Stomach smooth muscle (tissue), 2 donors: ENCODE measurements at regions not wholly inside any gene's neighbourhood (a gene's known extent, or its start where the extent isn't known, plus 50 kb on each side); places are given as distances from the start of the nearest gene placed in this dataset.

Experiments
- H3K27ac ChIP-seq: one replicate; pipeline ENCODE4 v1.7.0; 2013; ENCODE audit warnings: mild to moderate bottlenecking, low read length, inconsistent platforms
- H3K27me3 ChIP-seq, 2 donors: one replicate each; pipeline ENCODE4 v1.7.0; 2013; ENCODE audit warnings: low read length in 2 of 2; ENCODE audit not compliant: insufficient read depth in 2 of 2, control insufficient read depth in 1 of 2
- H3K36me3 ChIP-seq, 2 donors: one replicate each; pipeline ENCODE4 v1.7.0; 2013; ENCODE audit warnings: low read length in 2 of 2; ENCODE audit not compliant: control insufficient read depth in 2 of 2, insufficient read depth in 2 of 2
- H3K4me1 ChIP-seq: one replicate; pipeline ENCODE4 v1.7.0; 2013; ENCODE audit warnings: low read length; ENCODE audit not compliant: control insufficient read depth, insufficient read depth
- H3K4me3 ChIP-seq, 2 donors: one replicate each; pipeline ENCODE4 v1.7.0; 2013; ENCODE audit warnings: low read length in 2 of 2
- H3K9ac ChIP-seq, 2 donors: one replicate each; pipeline ENCODE4 v1.7.0; 2013; ENCODE audit warnings: low read length in 2 of 2, mild to moderate bottlenecking in 1 of 2
- H3K9me3 ChIP-seq, 2 donors: one replicate each; pipeline ENCODE4 v1.7.0; 2013; ENCODE audit warnings: low read length in 2 of 2; ENCODE audit not compliant: control insufficient read depth in 2 of 2
- donor health status: healthy.
- donor health status: Pancreatic carcinoma.

DNA sequence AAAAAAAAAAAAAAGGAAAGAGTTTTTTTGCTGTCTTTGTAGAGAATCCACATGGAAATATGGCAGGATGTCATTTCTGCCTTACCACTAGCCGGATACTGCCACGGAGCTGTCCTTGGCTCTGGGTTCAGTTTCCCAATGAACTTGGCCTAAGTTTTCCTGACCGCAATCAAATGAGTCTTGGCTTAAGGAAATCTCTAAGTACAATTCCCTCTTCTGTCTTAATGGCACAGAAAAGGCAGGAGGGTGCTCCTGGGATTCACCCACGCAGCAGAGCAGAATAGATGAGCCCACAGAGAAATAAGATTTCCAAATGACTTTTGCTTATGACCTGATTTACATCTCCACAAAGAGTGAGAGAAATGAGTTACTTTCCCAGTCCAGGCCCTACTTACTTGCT, 284.0 kb upstream of the VLDLR start:
- Histone ChIP-seq H3K27ac (no peak overlapping the region), H3K36me3 (no peaks in the 10 kb centered on the region), H3K4me3 (no peak overlapping the region), H3K27me3 (no peaks in the 10 kb centered on the region), H3K9me3 (no peaks in the 10 kb centered on the region), H3K4me1 (peaks cover 11% of the 10 kb centered on the region), H3K9ac (no peak overlapping the region)

DNA sequence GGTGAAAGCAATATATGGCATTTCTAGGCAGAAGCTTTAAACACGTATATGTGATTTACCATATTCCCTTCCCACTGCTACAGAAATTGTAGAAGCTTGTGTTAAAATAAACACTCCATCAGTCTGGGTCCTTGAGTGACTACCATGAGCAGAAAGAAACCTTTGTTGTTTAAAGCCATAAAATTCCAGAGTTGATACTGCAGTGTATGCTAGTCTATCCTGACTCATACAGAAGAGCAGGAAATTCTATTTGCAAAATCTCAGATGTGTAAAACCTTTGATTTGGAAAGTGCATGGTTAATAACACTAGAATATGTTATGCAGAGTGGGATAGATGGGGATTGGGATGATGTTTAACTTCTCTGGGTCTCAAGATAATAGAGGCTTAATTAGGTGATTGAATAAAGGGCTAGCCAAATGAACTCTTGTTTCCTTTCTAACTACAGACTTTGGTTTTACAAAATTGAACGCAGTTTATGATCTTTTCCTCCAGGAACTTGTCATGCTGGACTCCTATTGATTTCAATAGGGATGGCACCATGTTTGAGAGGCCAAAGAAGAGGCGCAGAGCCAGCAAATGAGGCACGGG, 282.7 kb upstream of the VLDLR start:
- Histone ChIP-seq H3K4me3 (no peak overlapping the region), H3K36me3 (no peaks in the 10 kb centered on the region)

DNA sequence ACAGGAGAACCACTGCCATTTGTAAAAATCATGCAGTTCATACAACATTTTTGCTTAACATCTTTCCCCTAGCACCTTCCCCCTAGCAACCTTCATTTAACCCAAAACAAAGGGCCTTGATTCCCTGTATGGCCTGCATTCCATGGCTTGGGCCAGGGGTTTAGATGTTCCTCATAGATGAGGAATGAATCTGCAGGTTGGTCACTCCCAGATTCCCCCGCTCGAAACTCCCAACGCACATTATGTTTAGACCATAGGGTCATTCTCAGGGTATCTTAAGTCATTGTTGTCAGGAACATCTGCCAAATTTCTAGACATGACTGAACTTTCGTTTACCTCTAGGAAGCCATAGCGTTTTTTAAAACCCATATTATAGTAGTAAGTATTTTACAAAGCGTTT, 282.2 kb upstream of the VLDLR start:
- no peak overlapping the region for H3K27ac ChIP-seq
- no peaks in the 10 kb centered on the region for H3K36me3 ChIP-seq
- no peak overlapping the region for H3K9ac ChIP-seq
- no peaks in the 10 kb centered on the region for H3K9me3 ChIP-seq
- H3K4me1 ChIP-seq, result peaks cover 11% of the 10 kb centered on the region
- no peak overlapping the region for H3K4me3 ChIP-seq
- no peaks in the 10 kb centered on the region for H3K27me3 ChIP-seq

More for the DNA sequence above, 282.7 kb upstream of the VLDLR start:
- Histone ChIP-seq H3K27me3 (no peaks in the 10 kb centered on the region), H3K9ac (no peak overlapping the region), H3K27ac (no peak overlapping the region), H3K4me1 (peaks cover 11% of the 10 kb centered on the region), H3K9me3 (no peaks in the 10 kb centered on the region)

DNA sequence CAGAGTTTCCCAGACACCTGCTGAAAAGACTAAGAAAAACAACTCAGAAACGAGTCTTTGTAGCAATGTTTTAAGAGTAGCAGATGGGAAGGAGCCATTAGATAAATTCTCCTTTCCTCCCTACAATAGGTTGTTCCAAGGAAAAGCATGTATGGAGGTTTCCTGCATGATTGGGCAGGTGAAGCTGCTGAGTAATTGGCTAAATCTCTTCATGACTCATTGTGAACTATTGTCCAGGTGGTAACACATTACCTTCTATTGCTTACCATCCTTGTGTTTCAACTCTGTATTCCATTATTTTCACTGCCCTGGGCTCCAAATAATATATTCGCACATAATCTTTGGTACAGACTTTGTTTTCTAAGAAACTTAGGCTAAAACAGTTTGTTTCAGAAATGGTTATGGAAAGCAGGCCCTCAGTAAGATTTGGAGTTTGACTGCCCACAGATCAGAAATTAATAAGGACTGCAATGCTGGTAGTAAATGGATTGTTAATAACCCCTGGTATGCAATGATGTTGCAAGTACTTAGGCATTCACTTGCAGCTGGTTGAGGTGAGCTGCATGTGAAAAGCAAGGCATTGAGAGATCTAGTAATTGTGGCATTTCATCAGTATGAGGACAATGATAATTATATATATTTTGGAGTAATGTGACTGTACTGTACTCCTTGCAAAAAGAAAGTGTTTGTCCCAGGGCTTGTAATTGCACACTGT, 281.4 kb upstream of the VLDLR start:
- Histone ChIP-seq H3K9me3 (no peaks in the 10 kb centered on the region), H3K4me3 (no peak overlapping the region), H3K9ac (no peak overlapping the region), H3K36me3 (no peaks in the 10 kb centered on the region), H3K4me1 (peaks cover 7% of the 10 kb centered on the region), H3K27ac (no peak overlapping the region), H3K27me3 (no peaks in the 10 kb centered on the region)

DNA sequence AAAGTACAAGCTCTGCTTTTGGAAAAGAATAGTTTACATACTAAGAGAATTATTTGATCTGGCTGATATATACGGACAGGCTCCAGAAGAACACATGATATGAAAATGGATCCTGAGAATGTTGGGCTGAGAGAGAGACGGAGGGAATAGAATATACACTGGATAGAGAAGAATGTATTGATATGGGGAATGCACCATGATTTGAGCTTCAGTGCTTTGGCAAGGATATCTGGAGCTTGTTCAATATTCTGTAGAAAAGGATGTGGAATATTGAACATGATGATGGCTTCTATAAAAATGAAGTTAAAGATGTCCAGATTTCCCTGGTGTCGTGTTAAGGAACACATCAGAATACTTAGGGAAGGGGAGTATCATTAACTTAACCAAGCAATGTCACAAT, 280.5 kb upstream of the VLDLR start:
- H3K4me1 ChIP-seq, result peaks cover 7% of the 10 kb centered on the region
- H3K27me3 ChIP-seq, result no peaks in the 10 kb centered on the region
- no peak overlapping the region for H3K27ac ChIP-seq
- H3K36me3 ChIP-seq, result no peaks in the 10 kb centered on the region
- H3K9me3 ChIP-seq, result no peaks in the 10 kb centered on the region
- no peak overlapping the region for H3K9ac ChIP-seq
- H3K4me3 ChIP-seq, result no peak overlapping the region

DNA sequence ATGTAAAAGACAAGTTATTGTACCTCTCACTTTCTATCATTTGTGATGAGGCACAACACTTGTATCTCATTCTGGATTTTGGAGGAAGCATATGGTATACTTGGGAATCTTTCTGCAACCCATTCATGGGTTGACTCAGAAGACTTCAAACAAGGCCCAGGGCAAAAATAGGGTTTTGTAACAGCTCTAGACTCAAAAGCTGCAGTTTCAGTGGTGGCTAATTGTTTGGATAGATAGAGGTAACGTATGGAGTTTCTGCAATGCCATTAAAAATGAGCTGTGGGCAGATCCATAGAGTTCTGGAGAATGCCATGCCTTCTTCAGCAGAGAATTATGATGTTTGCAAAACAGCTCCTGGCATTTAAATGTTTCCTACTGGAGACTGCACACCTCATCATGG, 279.6 kb upstream of the VLDLR start:
- Histone ChIP-seq H3K27ac (no peak overlapping the region), H3K36me3 (no peaks in the 10 kb centered on the region), H3K4me1 (peaks cover 7% of the 10 kb centered on the region), H3K9me3 (no peaks in the 10 kb centered on the region), H3K9ac (no peak overlapping the region), H3K4me3 (no peak overlapping the region), H3K27me3 (no peaks in the 10 kb centered on the region)

DNA sequence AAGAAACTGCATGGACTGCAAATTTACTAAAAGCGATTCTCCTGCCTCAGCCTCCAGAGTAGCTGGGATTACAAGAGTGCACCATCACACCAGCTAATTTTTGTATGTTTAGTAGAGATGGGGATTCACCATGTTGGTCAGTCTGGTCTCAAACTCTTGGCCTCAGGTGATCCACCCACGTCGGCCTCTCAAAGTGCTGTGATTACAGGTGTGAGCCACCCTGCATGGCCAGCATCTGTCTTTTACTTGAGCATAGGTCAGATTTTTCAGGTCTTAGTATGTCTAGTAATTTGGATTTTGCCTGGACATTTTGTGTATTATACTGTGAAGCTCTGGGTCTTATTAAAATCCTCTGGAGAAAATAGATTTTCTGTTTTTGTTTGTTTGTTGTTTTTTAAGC, 277.8 kb upstream of the VLDLR start:
- no peaks in the 10 kb centered on the region for H3K27me3 ChIP-seq
- no peak overlapping the region for H3K4me3 ChIP-seq
- peaks cover 0 to 2% of the 10 kb centered on the region in 2 donors for H3K9me3 ChIP-seq
- H3K27ac ChIP-seq, result no peak overlapping the region
- H3K9ac ChIP-seq, result no peak overlapping the region
- H3K36me3 ChIP-seq, result no peaks in the 10 kb centered on the region
- no peaks in the 10 kb centered on the region for H3K4me1 ChIP-seq

DNA sequence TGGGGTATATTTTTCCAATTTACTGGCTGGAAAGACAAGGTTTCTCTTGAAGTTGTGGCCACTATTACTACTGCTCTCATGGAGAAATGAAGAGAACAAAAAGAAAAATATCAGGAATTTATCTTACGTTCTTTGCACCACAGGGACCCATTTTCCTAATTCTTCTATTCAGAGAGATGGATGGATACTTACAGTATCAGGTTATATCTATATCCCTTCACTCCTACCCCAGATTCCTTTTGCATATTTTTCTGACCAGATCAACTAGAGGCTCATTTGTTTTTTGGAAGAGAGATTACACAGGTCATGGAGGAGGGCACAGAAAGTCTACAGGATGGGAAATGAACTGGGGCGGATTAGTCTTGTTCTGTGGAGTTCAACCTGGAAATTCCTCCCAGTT, 277.2 kb upstream of the VLDLR start:
- Histone ChIP-seq H3K4me1 (no peaks in the 10 kb centered on the region), H3K9ac (no peak overlapping the region), H3K9me3 (peaks cover 1 to 5% of the 10 kb centered on the region in 2 donors), H3K4me3 (no peak overlapping the region), H3K27me3 (no peaks in the 10 kb centered on the region), H3K36me3 (no peaks in the 10 kb centered on the region), H3K27ac (no peak overlapping the region)

DNA sequence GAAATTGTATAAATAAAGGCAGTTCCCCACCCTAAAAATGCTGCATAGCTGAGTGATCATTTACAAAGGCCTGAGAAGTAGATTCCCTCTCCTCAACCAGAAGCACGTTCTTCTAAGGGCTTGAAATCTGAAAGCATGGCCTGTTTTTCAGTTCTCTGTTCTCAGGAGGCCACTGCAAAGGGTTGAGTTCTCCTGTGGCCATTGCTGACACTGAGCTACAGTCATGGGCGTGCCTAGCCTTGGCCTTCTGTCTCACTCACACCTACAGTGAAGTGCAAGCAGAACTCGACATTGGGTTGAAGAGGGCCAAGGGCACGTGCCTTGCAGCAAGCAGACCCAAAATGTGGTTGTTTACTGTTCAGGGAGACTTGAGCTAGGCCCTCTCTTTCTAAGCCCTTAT, 276.6 kb upstream of the VLDLR start:
- peaks cover 1 to 5% of the 10 kb centered on the region in 2 donors for H3K9me3 ChIP-seq
- H3K27ac ChIP-seq, result no peak overlapping the region
- H3K36me3 ChIP-seq, result no peaks in the 10 kb centered on the region
- H3K27me3 ChIP-seq, result no peaks in the 10 kb centered on the region
- no peak overlapping the region for H3K4me3 ChIP-seq
- H3K4me1 ChIP-seq, result no peaks in the 10 kb centered on the region
- no peak overlapping the region for H3K9ac ChIP-seq

DNA sequence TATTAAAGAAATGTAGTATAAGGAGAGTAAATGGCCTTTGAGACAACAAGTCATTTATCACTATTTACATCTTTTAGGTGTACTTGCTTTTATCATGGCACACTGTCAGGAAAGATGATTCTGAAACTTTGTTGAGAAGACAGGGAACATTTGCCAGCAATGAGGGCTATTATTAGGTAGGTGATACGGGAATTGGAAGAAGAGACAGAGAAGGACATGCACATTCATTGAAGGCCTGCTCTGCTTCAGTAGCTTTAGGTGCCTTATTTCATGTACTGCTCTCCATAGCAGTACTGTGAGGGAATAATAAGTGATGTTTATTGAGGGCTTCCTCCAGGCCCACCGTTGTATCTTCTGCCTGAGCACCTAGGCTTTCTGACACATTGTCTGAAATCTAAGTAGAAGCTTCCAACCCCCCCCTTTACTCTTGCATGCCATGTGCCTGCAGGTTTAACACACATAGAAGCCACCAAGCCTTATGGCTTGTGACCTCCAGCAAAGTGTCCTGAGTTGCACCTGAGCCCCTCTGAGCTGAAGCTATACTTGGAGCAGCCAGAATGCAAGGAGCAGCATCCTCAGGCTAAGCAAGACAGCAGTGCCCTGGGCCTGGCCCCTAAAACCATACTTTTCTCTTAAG, 275.2 kb upstream of the VLDLR start:
- H3K27me3 ChIP-seq, result no peaks in the 10 kb centered on the region
- no peaks in the 10 kb centered on the region for H3K36me3 ChIP-seq
- H3K27ac ChIP-seq, result no peak overlapping the region
- H3K9me3 ChIP-seq, result peaks cover 1 to 5% of the 10 kb centered on the region in 2 donors
- H3K4me1 ChIP-seq, result no peaks in the 10 kb centered on the region
- H3K4me3 ChIP-seq, result no peak overlapping the region
- H3K9ac ChIP-seq, result no peak overlapping the region

DNA sequence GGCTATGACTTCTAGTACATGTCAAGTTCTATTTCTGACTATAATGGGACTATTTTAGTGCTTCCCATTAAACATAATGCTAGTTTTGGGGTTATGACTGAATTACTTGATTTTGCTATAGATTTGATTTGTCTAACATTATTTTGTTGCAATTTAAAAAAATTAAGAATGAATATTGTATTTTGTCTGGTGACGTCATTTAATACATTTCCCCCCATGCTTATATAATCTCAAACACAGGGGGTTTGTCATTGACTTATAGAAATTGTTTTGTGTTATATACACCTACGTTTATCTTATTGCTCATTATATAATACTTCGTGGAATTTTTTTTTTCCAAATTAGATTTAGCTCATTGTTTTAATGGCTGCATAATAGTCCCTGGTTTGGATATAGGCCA, 270.3 kb upstream of the VLDLR start:
- H3K27me3 ChIP-seq, result no peaks in the 10 kb centered on the region
- no peak overlapping the region for H3K9ac ChIP-seq
- H3K9me3 ChIP-seq, result peaks cover 1 to 5% of the 10 kb centered on the region in 2 donors
- H3K27ac ChIP-seq, result no peak overlapping the region
- H3K4me1 ChIP-seq, result no peaks in the 10 kb centered on the region
- H3K4me3 ChIP-seq, result no peak overlapping the region
- no peaks in the 10 kb centered on the region for H3K36me3 ChIP-seq
